HG02973 (cell line): ENCODE measurements at regions not wholly inside any gene's neighbourhood (a gene's known extent, or its start where the extent isn't known, plus 50 kb on each side); places are given as distances from the start of the nearest gene placed in this dataset.

ENCODE experiments used
- ATAC-seq: cut with Tn5 transposase; IDR thresholded peaks from one replicate; pipeline ENCODE4 v1.9.1; 2021; ENCODE audit warnings: moderate library complexity; ENCODE audit not compliant: unreplicated experiment

- no peak for ATAC-seq
These were observed 200.9 kb downstream of the GADD45G start for GRCh38 chr9:89805571-89806292.

GRCh38 chr9:89806371-89807100 lies 201.7 kb downstream of the GADD45G start:
- ATAC-seq: no peak

- ATAC-seq: no peak
These were observed 202.2 kb downstream of the GADD45G start for GRCh38 chr9:89807101-89807395.

GRCh38 chr9:89807682-89808075 lies 202.9 kb downstream of the GADD45G start:
- no peak for ATAC-seq

GRCh38 chr9:89808076-89808755 lies 203.4 kb downstream of the GADD45G start:
- ATAC-seq: no peak

- no peak for ATAC-seq
These were observed 204.0 kb downstream of the GADD45G start for GRCh38 chr9:89808756-89809181.

- ATAC-seq: no peak
These were observed 205.6 kb downstream of the GADD45G start for GRCh38 chr9:89810431-89810830.

- ATAC-seq: no peak
These were observed 206.5 kb downstream of the GADD45G start for GRCh38 chr9:89811356-89811755.

GRCh38 chr9:89811886-89812450 lies 207.2 kb downstream of the GADD45G start:
- ATAC-seq: no peak

GRCh38 chr9:89812556-89813181 lies 207.9 kb downstream of the GADD45G start:
- ATAC-seq: no peak

GRCh38 chr9:89813482-89813881 lies 208.7 kb downstream of the GADD45G start:
- ATAC-seq: no peak

GRCh38 chr9:89814340-89815040 lies 209.7 kb downstream of the GADD45G start:
- ATAC-seq: no peak

- ATAC-seq: peak; percentile 54
These were observed 210.5 kb downstream of the GADD45G start for GRCh38 chr9:89815061-89815902.

GRCh38 chr9:89815903-89816573 lies 211.2 kb downstream of the GADD45G start:
- peak; percentile 91 for ATAC-seq

GRCh38 chr9:89817151-89817950 lies 212.5 kb downstream of the GADD45G start:
- ATAC-seq: no peak

- no peak for ATAC-seq
These were observed 215.5 kb downstream of the GADD45G start for GRCh38 chr9:89820337-89820736.

GRCh38 chr9:89821081-89821480 lies 216.3 kb downstream of the GADD45G start:
- ATAC-seq: no peak

- no peak for ATAC-seq
These were observed 218.2 kb downstream of the GADD45G start for GRCh38 chr9:89822996-89823395.
